Endothelial cell of umbilical vein (primary cell): ENCODE measurements at regions not wholly inside any gene's neighbourhood (a gene's known extent, or its start where the extent isn't known, plus 50 kb on each side); places are given as distances from the start of the nearest gene placed in this dataset.
"Not testable (repeated sequence)": the region's sequence is repeated elsewhere in the genome, so short reads cannot be mapped to it uniquely, and the experiment has no call there.

Experiments used
- EZH2 ChIP-seq: IDR thresholded peaks from 2 replicates; pipeline ENCODE4 v1.6.1; 2012; ENCODE audit warnings: borderline replicate concordance, low read depth, mild to moderate bottlenecking, moderate library complexity, low read length, inconsistent platforms; ENCODE audit not compliant: severe bottlenecking
- FOS ChIP-seq: IDR thresholded peaks from 2 replicates; pipeline ENCODE4 v1.6.1; 2011; ENCODE audit warnings: mild to moderate bottlenecking, low read length, moderate library complexity, borderline replicate concordance; ENCODE audit not compliant: insufficient read depth
- MYC ChIP-seq: IDR thresholded peaks from one replicate; pipeline ENCODE4 v1.6.1; 2011; ENCODE audit warnings: mild to moderate bottlenecking, low read depth, low read length
- POLR2A ChIP-seq: IDR thresholded peaks from 2 replicates; pipeline ENCODE4 v1.6.1; 2012; ENCODE audit warnings: low read depth, mild to moderate bottlenecking, control low read depth, low read length
- POLR2AphosphoS5 ChIP-seq: IDR thresholded peaks from 2 replicates; pipeline ENCODE4 v1.6.1; 2012; ENCODE audit warnings: low read depth, mild to moderate bottlenecking, control low read depth, low read length, moderate library complexity; ENCODE audit not compliant: insufficient read depth
- TF ChIP-seq, protein P1 (sequence below), 2 donors: IDR thresholded peaks; 1 replicate in 1 of 2; 2 replicates in 1 of 2; pipeline ENCODE4 v1.5.1; 2011; ENCODE audit warnings: low read length in 2 of 2, mild to moderate bottlenecking in 2 of 2, moderate library complexity in 2 of 2, control low read depth in 1 of 2, inconsistent platforms in 1 of 2, low read depth in 1 of 2; ENCODE audit not compliant: insufficient read depth in 1 of 2; ENCODE audit errors: extremely low read depth in 1 of 2
- TF ChIP-seq, protein P2 (sequence below): IDR thresholded peaks from 2 replicates; pipeline ENCODE4 v1.6.1; 2011; ENCODE audit not compliant: insufficient read depth, insufficient read length

DNA sequence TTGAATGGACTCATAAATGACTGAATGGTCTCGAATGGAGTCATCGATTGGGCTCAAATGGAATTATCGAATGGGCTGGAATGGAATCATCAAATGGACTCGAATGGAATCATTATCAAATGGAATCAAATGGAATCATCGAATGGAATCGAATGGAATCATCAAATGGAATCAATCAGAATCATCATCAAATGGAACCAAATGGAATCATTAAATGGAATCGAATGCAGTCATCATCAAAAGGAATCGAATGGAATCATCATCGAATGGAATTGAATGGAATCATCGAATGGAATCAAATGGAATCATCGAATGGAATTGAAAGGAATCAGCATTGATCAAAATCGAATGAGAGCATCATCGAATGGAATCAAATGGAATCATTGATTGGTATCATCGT, 1114.9 kb downstream of the RPIA start:
- not testable (repeated sequence) for TF ChIP-seq POLR2A, EZH2, POLR2AphosphoS5, FOS, MYC
- TF ChIP-seq, protein P1, sequence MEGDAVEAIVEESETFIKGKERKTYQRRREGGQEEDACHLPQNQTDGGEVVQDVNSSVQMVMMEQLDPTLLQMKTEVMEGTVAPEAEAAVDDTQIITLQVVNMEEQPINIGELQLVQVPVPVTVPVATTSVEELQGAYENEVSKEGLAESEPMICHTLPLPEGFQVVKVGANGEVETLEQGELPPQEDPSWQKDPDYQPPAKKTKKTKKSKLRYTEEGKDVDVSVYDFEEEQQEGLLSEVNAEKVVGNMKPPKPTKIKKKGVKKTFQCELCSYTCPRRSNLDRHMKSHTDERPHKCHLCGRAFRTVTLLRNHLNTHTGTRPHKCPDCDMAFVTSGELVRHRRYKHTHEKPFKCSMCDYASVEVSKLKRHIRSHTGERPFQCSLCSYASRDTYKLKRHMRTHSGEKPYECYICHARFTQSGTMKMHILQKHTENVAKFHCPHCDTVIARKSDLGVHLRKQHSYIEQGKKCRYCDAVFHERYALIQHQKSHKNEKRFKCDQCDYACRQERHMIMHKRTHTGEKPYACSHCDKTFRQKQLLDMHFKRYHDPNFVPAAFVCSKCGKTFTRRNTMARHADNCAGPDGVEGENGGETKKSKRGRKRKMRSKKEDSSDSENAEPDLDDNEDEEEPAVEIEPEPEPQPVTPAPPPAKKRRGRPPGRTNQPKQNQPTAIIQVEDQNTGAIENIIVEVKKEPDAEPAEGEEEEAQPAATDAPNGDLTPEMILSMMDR (IDR thresholded peaks at IDR 0.05; ENCODE audit: extremely low read depth in 1 of 2, insufficient read depth in 1 of 2, low read depth in 1 of 2, low read length in 2 of 2), result not testable (repeated sequence)
- TF ChIP-seq, protein P2, sequence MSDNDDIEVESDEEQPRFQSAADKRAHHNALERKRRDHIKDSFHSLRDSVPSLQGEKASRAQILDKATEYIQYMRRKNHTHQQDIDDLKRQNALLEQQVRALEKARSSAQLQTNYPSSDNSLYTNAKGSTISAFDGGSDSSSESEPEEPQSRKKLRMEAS, result not testable (repeated sequence)
